ENCODE measurements at regions not wholly inside any gene's neighbourhood (a gene's known extent, or its start where the extent isn't known, plus 50 kb on each side); places are given as distances from the start of the nearest gene placed in this dataset.

GRCh38 chr7:91367812-91368578, 103.8 kb downstream of the FZD1 start:
- Histone ChIP-seq H3K9me3 (no peaks in the 10 kb centered on the region), H3K27me3 (no peaks in the 10 kb centered on the region), H3K4me3 (no peak overlapping the region), H3K4me1 (no peaks in the 10 kb centered on the region), H3K36me3 (no peaks in the 10 kb centered on the region), H3K27ac (replicated peaks in 1 of 4) (no peak overlapping the region)
- TF ChIP-seq, protein P1, sequence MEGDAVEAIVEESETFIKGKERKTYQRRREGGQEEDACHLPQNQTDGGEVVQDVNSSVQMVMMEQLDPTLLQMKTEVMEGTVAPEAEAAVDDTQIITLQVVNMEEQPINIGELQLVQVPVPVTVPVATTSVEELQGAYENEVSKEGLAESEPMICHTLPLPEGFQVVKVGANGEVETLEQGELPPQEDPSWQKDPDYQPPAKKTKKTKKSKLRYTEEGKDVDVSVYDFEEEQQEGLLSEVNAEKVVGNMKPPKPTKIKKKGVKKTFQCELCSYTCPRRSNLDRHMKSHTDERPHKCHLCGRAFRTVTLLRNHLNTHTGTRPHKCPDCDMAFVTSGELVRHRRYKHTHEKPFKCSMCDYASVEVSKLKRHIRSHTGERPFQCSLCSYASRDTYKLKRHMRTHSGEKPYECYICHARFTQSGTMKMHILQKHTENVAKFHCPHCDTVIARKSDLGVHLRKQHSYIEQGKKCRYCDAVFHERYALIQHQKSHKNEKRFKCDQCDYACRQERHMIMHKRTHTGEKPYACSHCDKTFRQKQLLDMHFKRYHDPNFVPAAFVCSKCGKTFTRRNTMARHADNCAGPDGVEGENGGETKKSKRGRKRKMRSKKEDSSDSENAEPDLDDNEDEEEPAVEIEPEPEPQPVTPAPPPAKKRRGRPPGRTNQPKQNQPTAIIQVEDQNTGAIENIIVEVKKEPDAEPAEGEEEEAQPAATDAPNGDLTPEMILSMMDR (IDR thresholded peaks at IDR 0.05), result no peak
- no peak for TF ChIP-seq EP300 (IDR thresholded peaks at IDR 0.05)
- TF ChIP-seq POLR2AphosphoS5 (IDR thresholded peaks at IDR 0.05), result no peak
- TF ChIP-seq POLR2A (IDR thresholded peaks at IDR 0.05; ENCODE audit: low read depth), result no peak
- 84% methylated on average over 6 of the region's 6 CpGs for WGBS
- no peak for DNase-seq (ENCODE audit: extremely low spot score)
- intact Hi-C loops (cut with DNase I), result no loop called here

DNA sequence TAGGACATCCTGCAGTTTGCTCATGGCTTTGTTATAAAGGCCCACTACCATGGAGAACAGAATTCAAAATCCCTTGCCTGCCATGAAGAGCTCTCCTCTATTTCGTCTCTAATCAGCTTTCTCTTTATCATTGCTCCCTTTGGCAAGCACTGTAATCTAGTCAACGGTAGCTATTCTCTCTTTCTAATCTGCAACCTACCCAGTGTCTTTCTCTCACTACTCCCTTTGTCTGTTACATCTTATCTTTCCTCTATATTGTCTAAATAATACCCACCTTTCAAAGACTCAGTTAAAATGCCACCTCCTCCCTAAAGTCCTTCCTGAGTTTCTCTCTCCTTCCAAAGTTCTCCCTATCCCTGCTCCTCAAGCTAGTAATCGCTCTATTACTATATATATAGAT, 108.1 kb downstream of the FZD1 start:
- no peak for DNase-seq (ENCODE audit: extremely low spot score)
- no peak overlapping the region for H3K27ac ChIP-seq (replicated peaks in 1 of 4)
- H3K4me1 ChIP-seq, result no peaks in the 10 kb centered on the region
- TF ChIP-seq, protein P1 (IDR thresholded peaks at IDR 0.05), result no peak
- no peak for TF ChIP-seq POLR2AphosphoS5 (IDR thresholded peaks at IDR 0.05)
- H3K4me3 ChIP-seq, result no peak overlapping the region
- no peaks in the 10 kb centered on the region for H3K27me3 ChIP-seq
- H3K9me3 ChIP-seq, result no peaks in the 10 kb centered on the region
- 89% methylated on average over 3 of the region's 3 CpGs for WGBS
- intact Hi-C loops (cut with DNase I), result no loop called here
- no peaks in the 10 kb centered on the region for H3K36me3 ChIP-seq

DNA sequence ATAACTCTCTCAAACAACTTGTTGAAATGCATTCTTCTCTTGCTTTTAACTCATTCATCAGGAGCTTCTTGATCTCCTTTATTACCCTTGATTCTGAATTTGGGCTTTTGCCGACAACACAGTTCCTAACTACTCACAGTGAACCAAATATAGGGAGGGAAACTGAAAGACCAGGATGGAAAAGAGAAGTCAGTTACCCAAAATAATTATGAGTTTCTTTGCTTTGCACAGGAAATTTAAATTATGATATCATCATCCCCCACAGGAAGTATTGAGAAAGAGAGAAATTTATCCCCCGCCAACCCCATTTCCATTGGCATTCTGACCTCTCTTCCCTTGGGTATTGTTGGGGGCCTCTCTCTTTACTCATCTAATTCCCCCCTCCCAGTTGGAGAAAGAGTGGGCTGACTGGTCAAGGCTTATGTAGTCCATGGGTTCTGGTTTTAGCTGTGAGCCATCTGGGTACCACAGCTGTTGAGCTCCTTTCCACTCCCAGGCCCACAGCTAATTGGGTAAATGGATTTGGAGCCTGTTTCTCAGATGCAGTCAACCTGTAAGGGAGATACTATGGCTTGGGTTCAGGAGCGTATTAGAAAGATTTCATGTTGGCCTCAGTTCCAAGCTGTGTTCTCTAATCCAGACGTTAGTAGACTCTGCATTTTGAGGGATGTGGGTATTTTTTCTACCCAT, 109.0 kb downstream of the FZD1 start:
- Histone ChIP-seq H3K27me3 (no peaks in the 10 kb centered on the region), H3K4me1 (no peaks in the 10 kb centered on the region), H3K9me3 (no peaks in the 10 kb centered on the region), H3K36me3 (no peaks in the 10 kb centered on the region), H3K27ac (replicated peaks in 1 of 4) (no peak overlapping the region), H3K4me3 (no peak overlapping the region)
- no peak for TF ChIP-seq POLR2A (IDR thresholded peaks at IDR 0.05; ENCODE audit: low read depth)
- TF ChIP-seq, protein P1 (IDR thresholded peaks at IDR 0.05), result no peak
- TF ChIP-seq POLR2AphosphoS5 (IDR thresholded peaks at IDR 0.05), result no peak
- no peak for TF ChIP-seq EP300 (IDR thresholded peaks at IDR 0.05)
- intact Hi-C loops (cut with DNase I), result no loop called here
- no peak for DNase-seq (ENCODE audit: extremely low spot score)
- 65% methylated on average over 4 of the region's 4 CpGs for WGBS

- Histone ChIP-seq H3K4me1 (no peaks in the 10 kb centered on the region), H3K9me3 (no peaks in the 10 kb centered on the region), H3K27ac (replicated peaks in 1 of 4) (no peak overlapping the region), H3K27me3 (no peaks in the 10 kb centered on the region), H3K4me3 (no peak overlapping the region), H3K36me3 (no peaks in the 10 kb centered on the region)
- 76% methylated on average over 2 of the region's 2 CpGs for WGBS
- intact Hi-C loops (cut with DNase I), result no loop called here
- no peak for TF ChIP-seq EP300 (IDR thresholded peaks at IDR 0.05)
- no peak for TF ChIP-seq POLR2A (IDR thresholded peaks at IDR 0.05; ENCODE audit: low read depth)
- TF ChIP-seq POLR2AphosphoS5 (IDR thresholded peaks at IDR 0.05), result no peak
- TF ChIP-seq, protein P1 (IDR thresholded peaks at IDR 0.05), result no peak
- no peak for DNase-seq (ENCODE audit: extremely low spot score)
Observed at GRCh38 chr7:91374321-91374989, 110.2 kb downstream of the FZD1 start.

Data from esophagus muscularis mucosa (tissue), 4 donors.